Psoas muscle (tissue), 7 donors: ENCODE measurements at regions not wholly inside any gene's neighbourhood (a gene's known extent, or its start where the extent isn't known, plus 50 kb on each side); places are given as distances from the start of the nearest gene placed in this dataset.
"Not testable (repeated sequence)": the region's sequence is repeated elsewhere in the genome, so short reads cannot be mapped to it uniquely, and the experiment has no call there.

Experiments used
- ATAC-seq, 4 donors: fragments of 200-7000 bp; cut with Tn5 transposase; one replicate each; pipeline ENCODE4 v1.9.1; 2020; ENCODE audit warnings: moderate library complexity in 3 of 4, mild to moderate bottlenecking in 2 of 4
- DNase-seq, 2 donors: peaks; one replicate each; pipeline ENCODE4 v3.0.0-alpha.2; 2020
- H3K27ac ChIP-seq: fragments of 200-600 bp; one replicate; pipeline ENCODE4 v1.8.0; 2022
- H3K27me3 ChIP-seq, 3 donors: fragments of 200-600 bp in 1 of 3; one replicate each; pipeline versions ENCODE4 v1.6.1 to v1.8.0; 2013 to 2022; ENCODE audit warnings: low read length in 2 of 3, mild to moderate bottlenecking in 2 of 3, moderate library complexity in 1 of 3; ENCODE audit not compliant: insufficient read depth in 3 of 3
- H3K36me3 ChIP-seq, 2 donors: fragments of 200-600 bp in 1 of 2; one replicate each; pipeline versions ENCODE4 v1.6.1 to v1.8.0; 2013 to 2022; ENCODE audit warnings: low read depth in 1 of 2, mild to moderate bottlenecking in 1 of 2, moderate library complexity in 1 of 2; ENCODE audit not compliant: insufficient read depth in 1 of 2
- H3K4me1 ChIP-seq: fragments of 200-600 bp; one replicate; pipeline ENCODE4 v1.8.0; 2022
- H3K4me3 ChIP-seq: fragments of 200-600 bp; one replicate; pipeline ENCODE4 v1.8.0; 2022; ENCODE audit warnings: mild to moderate bottlenecking
- H3K9me3 ChIP-seq: fragments of 200-600 bp; one replicate; pipeline ENCODE4 v1.8.0; 2022
- WGBS, 3 donors: extraction: QIAGEN DNeasy Blood & Tissue Kit; methylation state at CpG; one replicate each; pipeline versions ENCODE4 v1.1.6 to v1.1.7; 2013; 5-methylcytosine and 5-hydroxymethylcytosine counted together
- intact Hi-C, 2 donors: fragments of 100-400 bp; cut with DNase I; formaldehyde crosslinking; loops; one replicate each; pipeline versions ENCODE4 v1.11.0 to v1.14.2; 2022
- TF ChIP-seq, protein P1 (sequence below): fragments of 200-600 bp; IDR thresholded peaks from one replicate; pipeline ENCODE4 v1.8.0; 2022; ENCODE audit warnings: antibody characterized with exemption
- donor health status: healthy with polysubstance abuse.
- donor health status: DM: no; HTN: no; CAD: no; lungs with moderate emphysema.
- donor health status: Bipolar disorder and iron deficiency.
- donor health status: healthy.
- donor health status: DM: yes; HTN: yes; CAD: no.
- donor health status: DM: no; HTN: no; CAD: no.
- donor health status: DM: yes; HTN: yes; CAD: no.

DNA sequence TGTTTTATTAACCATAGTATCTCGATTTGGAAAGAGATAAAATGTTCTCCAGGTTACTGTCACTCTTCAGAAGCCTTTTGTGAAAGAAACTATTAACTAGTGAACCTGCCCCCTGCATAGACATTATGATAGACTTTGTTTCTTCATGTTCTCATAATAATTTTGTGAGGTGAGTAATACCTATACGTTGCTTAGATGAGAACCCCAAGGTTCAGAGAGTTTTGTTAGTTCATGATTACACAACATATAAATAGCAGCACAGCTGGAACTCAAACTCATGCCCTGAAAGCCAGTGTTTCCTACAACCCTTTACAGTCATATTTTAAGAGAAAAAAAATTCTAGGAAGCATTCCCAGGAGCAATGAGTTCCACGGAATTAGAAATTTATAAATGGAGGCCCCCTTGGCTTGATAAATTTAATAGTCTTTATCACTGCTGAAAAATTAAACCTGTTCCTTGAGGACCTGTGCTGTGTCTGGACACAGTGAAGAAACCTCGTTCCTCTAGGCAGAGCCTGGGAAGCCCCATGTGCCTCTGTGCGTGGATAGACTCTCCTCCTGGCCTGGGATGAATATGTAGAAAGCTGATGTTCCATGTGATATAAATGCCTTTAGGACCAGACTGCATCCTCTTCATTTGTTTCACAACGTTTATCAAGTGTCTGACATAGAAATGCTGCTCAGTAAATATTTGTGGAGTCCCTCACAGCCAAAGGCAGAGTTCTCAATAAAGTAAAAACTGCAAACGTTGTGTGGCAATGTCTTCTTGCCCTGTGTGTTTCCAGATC is 1257.0 kb upstream of the GYPC start:
- ATAC-seq (no peak), DNase-seq (no peak)
- TF ChIP-seq, protein P1, sequence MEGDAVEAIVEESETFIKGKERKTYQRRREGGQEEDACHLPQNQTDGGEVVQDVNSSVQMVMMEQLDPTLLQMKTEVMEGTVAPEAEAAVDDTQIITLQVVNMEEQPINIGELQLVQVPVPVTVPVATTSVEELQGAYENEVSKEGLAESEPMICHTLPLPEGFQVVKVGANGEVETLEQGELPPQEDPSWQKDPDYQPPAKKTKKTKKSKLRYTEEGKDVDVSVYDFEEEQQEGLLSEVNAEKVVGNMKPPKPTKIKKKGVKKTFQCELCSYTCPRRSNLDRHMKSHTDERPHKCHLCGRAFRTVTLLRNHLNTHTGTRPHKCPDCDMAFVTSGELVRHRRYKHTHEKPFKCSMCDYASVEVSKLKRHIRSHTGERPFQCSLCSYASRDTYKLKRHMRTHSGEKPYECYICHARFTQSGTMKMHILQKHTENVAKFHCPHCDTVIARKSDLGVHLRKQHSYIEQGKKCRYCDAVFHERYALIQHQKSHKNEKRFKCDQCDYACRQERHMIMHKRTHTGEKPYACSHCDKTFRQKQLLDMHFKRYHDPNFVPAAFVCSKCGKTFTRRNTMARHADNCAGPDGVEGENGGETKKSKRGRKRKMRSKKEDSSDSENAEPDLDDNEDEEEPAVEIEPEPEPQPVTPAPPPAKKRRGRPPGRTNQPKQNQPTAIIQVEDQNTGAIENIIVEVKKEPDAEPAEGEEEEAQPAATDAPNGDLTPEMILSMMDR = no peak
- H3K36me3 ChIP-seq = no peaks in the 10 kb centered on the region
- intact Hi-C loops = no loop called here
- no peaks in the 10 kb centered on the region for H3K4me1 ChIP-seq
- H3K4me3 ChIP-seq = no peak overlapping the region
- no peak overlapping the region for H3K27ac ChIP-seq
- 51 to 57% (median 55%) methylated on average over 7 of the region's 7 CpGs for WGBS, 3 donors
- no peaks in the 10 kb centered on the region for H3K27me3 ChIP-seq
- H3K9me3 ChIP-seq = no peaks in the 10 kb centered on the region

DNA sequence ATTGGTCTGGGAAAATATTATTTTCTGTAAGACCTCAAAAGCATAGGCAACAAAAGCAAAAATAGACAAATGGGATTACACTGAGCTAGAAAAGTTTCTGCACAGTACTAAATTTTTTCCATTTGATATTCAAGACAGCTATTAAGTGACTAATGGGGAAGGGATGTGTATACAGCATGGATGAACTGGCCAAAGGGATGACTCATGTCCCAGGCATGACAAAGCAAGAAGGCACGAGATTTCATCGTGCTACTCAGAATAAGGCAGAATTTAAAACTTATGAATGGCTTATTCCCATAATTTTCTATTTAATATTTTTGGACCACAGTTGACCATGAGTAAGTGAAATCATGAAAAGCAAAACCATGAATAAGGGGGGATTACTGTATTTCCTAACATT is 1250.1 kb upstream of the GYPC start:
- Histone ChIP-seq H3K36me3 (no peaks in the 10 kb centered on the region), H3K9me3 (no peaks in the 10 kb centered on the region), H3K4me3 (no peak overlapping the region), H3K27me3 (no peaks in the 10 kb centered on the region), H3K4me1 (no peaks in the 10 kb centered on the region), H3K27ac (no peak overlapping the region)
- 20 to 41% (median 27%) methylated on average over 2 of the region's 2 CpGs for WGBS, 3 donors
- ATAC-seq = no peak
- intact Hi-C loops = no loop called here
- TF ChIP-seq, protein P1 = no peak
- no peak for DNase-seq

DNA sequence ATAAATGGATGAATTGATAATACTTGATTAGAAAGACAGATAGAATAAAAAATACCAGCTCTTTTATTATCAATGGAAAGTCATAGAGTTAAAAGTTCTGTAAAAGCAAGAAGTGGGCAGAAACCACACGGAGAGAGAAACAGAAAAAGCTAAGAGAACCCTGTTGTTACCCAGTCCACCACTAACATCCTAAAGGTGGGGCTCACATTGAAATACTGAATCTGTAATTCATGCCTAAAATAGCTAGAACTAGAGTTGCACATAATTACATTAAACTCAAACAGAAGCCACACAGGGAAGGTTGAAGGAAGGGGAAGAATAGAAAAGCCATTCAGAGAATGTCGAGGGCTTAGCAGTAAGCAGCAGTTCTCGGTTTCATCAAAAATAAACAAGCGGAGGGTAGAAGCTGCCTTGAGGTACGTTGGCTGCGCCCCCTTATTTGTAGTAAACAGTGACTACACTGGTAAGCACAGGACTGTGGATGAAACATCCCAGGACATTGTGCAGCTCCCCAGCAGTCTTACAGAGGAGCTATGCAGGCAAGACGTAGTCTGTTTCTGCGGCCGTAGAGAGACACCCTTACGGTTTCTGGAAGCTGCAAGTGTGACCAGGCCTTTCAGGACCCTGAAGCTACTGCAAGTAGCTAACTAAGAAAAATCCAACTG is 1247.0 kb upstream of the GYPC start:
- DNase-seq = no peak
- no peaks in the 10 kb centered on the region for H3K36me3 ChIP-seq
- no peaks in the 10 kb centered on the region for H3K4me1 ChIP-seq
- intact Hi-C loops = no loop called here
- no peak overlapping the region for H3K27ac ChIP-seq
- 84 to 86% (median 85%) methylated on average over 10 of the region's 10 CpGs for WGBS, 3 donors
- TF ChIP-seq, protein P1 = no peak
- no peak for ATAC-seq
- no peaks in the 10 kb centered on the region for H3K27me3 ChIP-seq
- H3K9me3 ChIP-seq = no peaks in the 10 kb centered on the region
- H3K4me3 ChIP-seq = no peak overlapping the region

DNA sequence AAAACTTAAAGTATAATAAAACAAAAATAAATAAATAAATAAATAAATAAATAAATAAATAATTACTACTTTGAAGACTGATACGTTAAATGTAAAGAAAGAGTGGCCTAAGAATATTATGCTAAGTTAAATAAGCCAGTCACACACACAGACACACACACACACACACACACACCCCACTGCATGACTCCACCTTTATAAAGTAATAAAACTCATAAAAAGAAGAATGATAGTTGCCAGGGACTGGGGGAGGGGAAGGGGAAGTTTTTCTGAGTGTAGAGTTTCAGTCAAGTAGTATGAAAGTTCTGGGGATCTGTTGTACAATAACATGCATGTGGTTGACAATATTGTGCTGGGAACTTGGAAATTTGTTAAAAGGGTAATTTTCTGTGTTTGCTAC is 1237.5 kb upstream of the GYPC start:
- no peak for DNase-seq
- Histone ChIP-seq H3K27ac (no peak overlapping the region), H3K36me3 (no peaks in the 10 kb centered on the region), H3K9me3 (no peaks in the 10 kb centered on the region), H3K4me1 (no peaks in the 10 kb centered on the region), H3K27me3 (no peaks in the 10 kb centered on the region), H3K4me3 (no peak overlapping the region)
- intact Hi-C loops = no loop called here
- TF ChIP-seq, protein P1 = no peak
- ATAC-seq = no peak
- 53 to 80% (median 73%) methylated on average over 1 of the region's 1 CpG for WGBS, 3 donors

DNA sequence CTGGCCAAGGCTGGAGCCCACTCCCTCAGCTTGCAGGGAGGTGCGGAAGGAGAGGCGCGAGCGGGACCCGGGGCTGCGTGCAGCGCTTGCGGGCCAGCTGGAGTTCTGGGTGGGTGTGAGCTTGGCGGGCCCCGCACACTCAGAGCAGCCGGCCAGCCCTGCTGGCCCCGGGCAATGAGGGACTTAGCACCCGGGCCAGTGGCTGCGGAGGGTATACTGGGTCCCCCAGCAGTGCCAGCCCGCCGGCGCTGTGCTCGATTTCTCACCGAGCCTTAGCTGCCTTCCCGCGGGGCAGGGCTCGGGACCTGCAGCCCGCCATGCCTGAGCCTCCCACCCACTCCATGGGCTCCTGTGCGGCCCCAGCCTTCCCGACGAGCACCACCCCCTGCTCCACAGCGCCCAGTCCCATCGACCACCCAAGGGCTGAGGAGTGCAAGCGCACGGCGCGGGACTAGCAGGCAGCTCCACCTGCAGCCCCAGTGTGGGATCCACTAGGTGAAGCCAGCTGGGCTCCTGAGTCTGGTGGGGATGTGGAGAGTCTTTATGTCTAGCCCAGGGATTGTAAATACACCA is 1233.7 kb upstream of the GYPC start:
- DNase-seq, H3K4me1 ChIP-seq, H3K27ac ChIP-seq, ATAC-seq, H3K9me3 ChIP-seq, intact Hi-C loops, H3K36me3 ChIP-seq, H3K4me3 ChIP-seq, H3K27me3 ChIP-seq: not testable (repeated sequence)
- WGBS, 3 donors = 96 to 97% (median 96%) methylated on average over 21 to 32 of the region's 32 CpGs
